GM23338 (cell line): ENCODE measurements at regions not wholly inside any gene's neighbourhood (a gene's known extent, or its start where the extent isn't known, plus 50 kb on each side); places are given as distances from the start of the nearest gene placed in this dataset.

Experiments used
- EZH2 ChIP-seq: fragments of 200-600 bp; sonication (generic); IDR thresholded peaks from one replicate; pipeline ENCODE4 v1.8.0; 2017; ENCODE audit warnings: antibody characterized with exemption, mild to moderate bottlenecking, low read depth; ENCODE audit not compliant: unreplicated experiment
- EZH2phosphoT487 ChIP-seq: fragments of 200-600 bp; sonication (generic); IDR thresholded peaks from one replicate; pipeline ENCODE4 v1.8.1; 2018; ENCODE audit warnings: antibody characterized with exemption; ENCODE audit not compliant: unreplicated experiment
- POLR2AphosphoS5 ChIP-seq: IDR thresholded peaks from 2 replicates; pipeline ENCODE4 v1.6.1; 2016; ENCODE audit warnings: antibody characterized with exemption, low read depth
- ZNF114 ChIP-seq: fragments of 250-450 bp; sonication (Bioruptor Pico); IDR thresholded peaks from 2 replicates; pipeline ENCODE4 v1.5.0; 2020; ENCODE audit warnings: mild to moderate bottlenecking, moderate library complexity
- TF ChIP-seq, protein P1 (sequence below), 2 experiments: fragments of 200-600 bp in 1 of 2; sonication (generic) in 1 of 2; conservative IDR thresholded peaks; 2 replicates each; pipeline versions ENCODE4 v1.5.1 to v1.6.1; 2016 to 2017; ENCODE audit warnings: antibody characterized with exemption in 2 of 2, low read depth in 2 of 2, mild to moderate bottlenecking in 2 of 2, moderate library complexity in 1 of 2
- TF ChIP-seq, protein P2 (sequence below): IDR thresholded peaks from 2 replicates; pipeline ENCODE4 v1.6.1; 2016; ENCODE audit warnings: antibody characterized with exemption

DNA sequence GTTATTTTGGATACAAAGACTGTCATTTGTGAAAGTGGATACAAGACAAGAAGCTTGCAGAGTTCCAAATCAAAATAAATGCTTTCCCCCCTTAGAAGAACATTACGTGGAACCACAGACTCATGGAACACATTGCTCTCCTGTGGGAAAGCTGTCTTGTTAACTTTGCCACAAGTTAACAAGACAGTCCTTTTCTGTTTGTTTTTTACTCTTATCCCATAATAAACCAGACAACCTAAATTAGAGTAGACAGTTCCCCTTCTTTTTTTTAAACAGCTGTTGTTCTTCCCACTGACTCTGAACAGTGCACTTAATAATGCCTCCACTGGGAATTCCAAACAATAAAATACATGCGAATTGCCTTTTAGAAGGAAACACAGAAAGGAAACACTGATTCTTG is 255.3 kb upstream of the UBE2E2 start:
- TF ChIP-seq, protein P1, sequence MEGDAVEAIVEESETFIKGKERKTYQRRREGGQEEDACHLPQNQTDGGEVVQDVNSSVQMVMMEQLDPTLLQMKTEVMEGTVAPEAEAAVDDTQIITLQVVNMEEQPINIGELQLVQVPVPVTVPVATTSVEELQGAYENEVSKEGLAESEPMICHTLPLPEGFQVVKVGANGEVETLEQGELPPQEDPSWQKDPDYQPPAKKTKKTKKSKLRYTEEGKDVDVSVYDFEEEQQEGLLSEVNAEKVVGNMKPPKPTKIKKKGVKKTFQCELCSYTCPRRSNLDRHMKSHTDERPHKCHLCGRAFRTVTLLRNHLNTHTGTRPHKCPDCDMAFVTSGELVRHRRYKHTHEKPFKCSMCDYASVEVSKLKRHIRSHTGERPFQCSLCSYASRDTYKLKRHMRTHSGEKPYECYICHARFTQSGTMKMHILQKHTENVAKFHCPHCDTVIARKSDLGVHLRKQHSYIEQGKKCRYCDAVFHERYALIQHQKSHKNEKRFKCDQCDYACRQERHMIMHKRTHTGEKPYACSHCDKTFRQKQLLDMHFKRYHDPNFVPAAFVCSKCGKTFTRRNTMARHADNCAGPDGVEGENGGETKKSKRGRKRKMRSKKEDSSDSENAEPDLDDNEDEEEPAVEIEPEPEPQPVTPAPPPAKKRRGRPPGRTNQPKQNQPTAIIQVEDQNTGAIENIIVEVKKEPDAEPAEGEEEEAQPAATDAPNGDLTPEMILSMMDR (conservative IDR thresholded peaks at IDR 0.05; ENCODE audit: low read depth in 2 of 2), result no peak
- TF ChIP-seq EZH2phosphoT487 (no peak), POLR2AphosphoS5 (no peak), ZNF114 (CRISPR knock-in tag) (no peak), EZH2 (no peak)
- TF ChIP-seq, protein P2, sequence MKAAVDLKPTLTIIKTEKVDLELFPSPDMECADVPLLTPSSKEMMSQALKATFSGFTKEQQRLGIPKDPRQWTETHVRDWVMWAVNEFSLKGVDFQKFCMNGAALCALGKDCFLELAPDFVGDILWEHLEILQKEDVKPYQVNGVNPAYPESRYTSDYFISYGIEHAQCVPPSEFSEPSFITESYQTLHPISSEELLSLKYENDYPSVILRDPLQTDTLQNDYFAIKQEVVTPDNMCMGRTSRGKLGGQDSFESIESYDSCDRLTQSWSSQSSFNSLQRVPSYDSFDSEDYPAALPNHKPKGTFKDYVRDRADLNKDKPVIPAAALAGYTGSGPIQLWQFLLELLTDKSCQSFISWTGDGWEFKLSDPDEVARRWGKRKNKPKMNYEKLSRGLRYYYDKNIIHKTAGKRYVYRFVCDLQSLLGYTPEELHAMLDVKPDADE, result no peak
